ENCODE measurements at regions not wholly inside any gene's neighbourhood (a gene's known extent, or its start where the extent isn't known, plus 50 kb on each side); places are given as distances from the start of the nearest gene placed in this dataset.

DNA sequence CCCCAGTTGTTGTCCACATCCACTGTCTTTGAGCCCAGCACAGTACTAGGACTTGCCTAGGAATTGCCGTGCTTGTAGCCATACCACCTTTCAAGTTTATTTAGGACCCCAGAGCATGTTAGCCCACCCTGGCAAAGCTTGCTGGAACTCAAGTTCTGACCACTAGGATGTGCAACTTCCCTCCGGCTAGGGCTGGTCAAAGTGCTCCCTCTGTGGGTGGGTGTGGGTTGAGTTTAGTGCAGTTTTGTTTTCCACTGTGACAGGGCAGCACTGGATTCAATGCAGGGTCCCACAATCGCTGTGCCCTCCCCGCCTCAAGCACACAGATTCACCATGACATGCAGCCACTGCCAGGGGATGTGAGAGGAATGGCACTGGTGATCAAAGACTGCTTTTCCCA, 96.0 kb downstream of the RASGEF1B start:
- intact Hi-C loops (cut with micrococcal nuclease): no loop called here
- ATAC-seq (no peak), DNase-seq (no peak)

DNA sequence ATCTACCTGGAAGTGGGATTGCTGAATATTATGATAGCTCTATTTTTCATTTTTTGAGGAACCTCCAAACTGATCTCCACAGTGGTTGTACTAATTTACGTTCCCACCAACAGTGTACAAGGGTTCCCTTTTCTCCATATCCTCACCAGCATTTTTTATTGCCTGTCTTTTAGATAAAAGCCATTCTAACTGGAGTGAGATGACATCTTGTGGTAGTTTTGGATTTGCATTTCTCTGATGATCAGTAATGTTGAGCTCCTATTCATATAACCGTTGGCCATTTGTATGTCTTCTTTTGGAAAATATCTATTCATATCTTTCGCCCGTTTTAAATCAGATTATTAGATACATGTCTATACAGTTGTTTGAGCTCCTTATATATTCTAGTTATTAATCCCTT, 101.8 kb downstream of the RASGEF1B start:
- intact Hi-C loops (cut with micrococcal nuclease): no loop called here
- ATAC-seq: no peak
- DNase-seq: no peak

GRCh38 chr4:81366779-81367178, 104.9 kb downstream of the RASGEF1B start:
- DNase-seq (no peak), ATAC-seq (no peak)
- intact Hi-C loops (cut with micrococcal nuclease): no loop called here

GRCh38 chr4:81360737-81361136, 111.0 kb downstream of the RASGEF1B start:
- ATAC-seq: no peak
- intact Hi-C loops (cut with micrococcal nuclease): no loop called here

DNA sequence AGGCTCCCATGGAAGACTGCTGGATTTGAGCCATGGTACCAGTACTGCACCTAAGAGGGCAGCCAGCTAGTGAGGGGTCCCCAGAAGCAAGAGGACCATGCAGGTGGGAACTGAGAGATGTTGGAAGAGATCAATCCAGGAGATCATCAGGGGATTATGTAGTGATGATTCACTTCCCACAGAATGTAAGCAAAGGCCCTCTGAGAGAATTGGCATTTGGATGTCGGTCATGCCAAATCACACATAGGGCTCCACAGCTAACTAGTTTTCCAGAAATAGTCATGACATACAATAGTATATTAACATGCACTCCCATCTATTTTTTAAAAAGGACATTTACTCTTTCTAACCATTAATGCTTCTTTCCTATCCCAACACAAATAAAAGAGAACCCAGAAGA, 112.5 kb downstream of the RASGEF1B start:
- ATAC-seq: no peak
- no peak for DNase-seq
- intact Hi-C loops (cut with micrococcal nuclease): no loop called here

More at GRCh38 chr4:81360737-81361136, 111.0 kb downstream of the RASGEF1B start:
- no peak for DNase-seq

DNA sequence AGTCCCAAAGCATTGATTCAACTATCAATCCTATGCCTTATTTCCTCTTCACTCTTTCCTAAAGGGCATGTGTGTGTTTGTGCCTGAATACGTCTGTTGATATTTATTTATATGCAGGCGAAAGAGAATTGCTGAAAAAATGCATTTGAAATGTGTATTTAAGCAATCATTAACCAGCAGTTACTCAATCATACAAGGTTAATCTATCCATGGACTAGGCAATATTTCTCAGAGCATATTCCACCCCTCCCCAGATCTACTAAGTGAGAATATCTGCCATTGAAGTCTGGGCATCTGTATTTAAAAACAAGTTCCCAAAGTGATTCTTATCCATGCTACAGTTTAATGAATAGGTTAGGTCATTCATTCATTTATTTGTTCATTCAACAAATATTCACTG, 113.6 kb downstream of the RASGEF1B start:
- ATAC-seq (no peak), DNase-seq (no peak)
- intact Hi-C loops (cut with micrococcal nuclease): no loop called here

GRCh38 chr4:81356621-81357020, 115.1 kb downstream of the RASGEF1B start:
- DNase-seq (no peak), ATAC-seq (no peak)
- intact Hi-C loops (cut with micrococcal nuclease): no loop called here

- ATAC-seq: no peak
- intact Hi-C loops (cut with micrococcal nuclease): no loop called here
Observed at GRCh38 chr4:81355136-81355535, 116.6 kb downstream of the RASGEF1B start.

GRCh38 chr4:81353861-81354260, 117.8 kb downstream of the RASGEF1B start:
- intact Hi-C loops (cut with micrococcal nuclease): no loop called here

More at GRCh38 chr4:81355136-81355535, 116.6 kb downstream of the RASGEF1B start:
- no peak for DNase-seq

DNA sequence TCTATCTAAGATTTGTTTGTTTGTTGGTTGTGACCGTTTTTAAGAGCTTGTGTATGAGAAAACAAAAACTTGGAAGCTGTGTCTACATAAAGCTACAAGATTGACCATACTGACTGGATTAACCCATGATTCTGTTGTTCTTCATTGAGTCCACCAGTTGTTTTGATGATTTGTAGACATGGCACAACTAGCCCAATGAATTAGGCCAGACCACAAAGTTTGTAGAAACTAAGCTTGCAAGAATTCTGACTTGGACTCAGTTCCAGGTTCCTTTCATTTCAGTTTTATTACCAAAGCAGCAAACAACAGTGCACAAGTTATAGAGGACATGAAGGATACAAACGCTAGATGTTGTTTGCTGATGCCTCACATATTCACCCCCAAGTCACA, 119.3 kb downstream of the RASGEF1B start:
- DNase-seq (no peak), ATAC-seq (no peak)
- intact Hi-C loops (cut with micrococcal nuclease): no loop called here

More at GRCh38 chr4:81353861-81354260, 117.8 kb downstream of the RASGEF1B start:
- no peak for DNase-seq
- no peak for ATAC-seq

DNA sequence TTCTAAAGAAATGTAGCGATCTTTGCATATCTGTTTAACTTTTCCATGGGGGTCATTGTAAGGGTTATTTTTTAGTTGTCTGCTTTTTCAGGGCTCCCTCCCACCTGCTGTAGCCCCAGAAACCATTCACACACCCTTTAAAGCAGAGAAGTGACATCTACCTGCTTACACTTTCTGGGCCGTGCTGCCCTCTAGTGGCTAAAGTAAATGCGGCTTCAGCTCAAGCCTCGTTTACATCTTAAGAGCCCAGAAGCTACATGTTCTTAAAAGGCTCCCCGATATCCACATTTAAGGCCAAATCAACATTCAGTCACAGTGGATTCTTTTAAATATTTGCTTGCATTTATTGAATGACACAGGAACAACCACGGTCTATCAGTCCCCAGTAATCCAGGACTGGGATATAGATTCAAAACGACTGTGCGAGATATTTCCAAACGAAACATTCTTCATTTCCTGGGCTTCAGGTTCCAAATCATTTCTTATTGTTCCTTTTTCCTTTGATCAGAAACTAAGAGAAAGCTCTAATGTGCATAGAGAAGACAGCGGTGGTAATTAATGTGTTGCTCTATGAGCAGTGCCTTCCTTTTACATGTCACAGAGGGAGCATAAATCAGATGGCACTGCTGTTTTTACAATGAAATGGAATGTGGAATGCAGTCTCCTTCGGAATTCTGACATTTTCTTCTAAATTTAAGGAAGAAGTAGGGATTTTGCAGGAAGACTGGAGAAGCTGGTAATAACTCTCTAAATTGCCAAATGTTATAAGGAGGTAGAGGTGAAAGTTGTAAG, 119.9 kb downstream of the RASGEF1B start:
- DNase-seq: peak; percentile 63
- intact Hi-C loops (cut with micrococcal nuclease): loop anchor here (2.0 kb wide), 1 partner anchor 283 kb away; no protein-coding TSS in a partner anchor
- ATAC-seq: peak; percentile 70

- ATAC-seq: no peak
- no peak for DNase-seq
- intact Hi-C loops (cut with micrococcal nuclease): loop anchor here (2.0 kb wide), 1 partner anchor 281 kb away; no protein-coding TSS in a partner anchor
Observed at GRCh38 chr4:81350040-81350439, 121.7 kb downstream of the RASGEF1B start.

- intact Hi-C loops (cut with micrococcal nuclease): no loop called here
- no peak for DNase-seq
- no peak for ATAC-seq
Observed at GRCh38 chr4:81348778-81349094, 123.0 kb downstream of the RASGEF1B start.

- no peak for DNase-seq
- intact Hi-C loops (cut with micrococcal nuclease): no loop called here
- no peak for ATAC-seq
Observed at GRCh38 chr4:81348086-81348777, 123.5 kb downstream of the RASGEF1B start.

DNA sequence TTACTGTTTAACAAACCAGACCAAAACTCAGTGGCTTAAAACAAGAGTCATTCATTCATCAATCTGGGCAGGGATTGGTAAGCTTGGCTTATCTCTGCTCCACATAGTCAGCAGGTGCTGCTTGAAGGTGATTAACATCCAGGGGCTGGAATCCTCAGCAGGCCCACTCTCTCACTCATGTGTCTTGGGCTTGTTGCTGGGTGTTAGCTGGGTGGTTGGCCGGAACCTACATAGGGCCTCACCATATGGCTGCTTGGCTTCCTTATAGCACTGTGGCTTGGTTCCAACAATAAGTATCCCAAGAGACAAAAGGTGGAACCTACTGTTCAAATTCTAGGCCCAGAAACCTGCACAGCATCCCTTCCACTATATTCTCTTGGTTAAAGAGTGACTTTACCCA, 125.0 kb downstream of the RASGEF1B start:
- no peak for DNase-seq
- intact Hi-C loops (cut with micrococcal nuclease): no loop called here
- no peak for ATAC-seq

DNA sequence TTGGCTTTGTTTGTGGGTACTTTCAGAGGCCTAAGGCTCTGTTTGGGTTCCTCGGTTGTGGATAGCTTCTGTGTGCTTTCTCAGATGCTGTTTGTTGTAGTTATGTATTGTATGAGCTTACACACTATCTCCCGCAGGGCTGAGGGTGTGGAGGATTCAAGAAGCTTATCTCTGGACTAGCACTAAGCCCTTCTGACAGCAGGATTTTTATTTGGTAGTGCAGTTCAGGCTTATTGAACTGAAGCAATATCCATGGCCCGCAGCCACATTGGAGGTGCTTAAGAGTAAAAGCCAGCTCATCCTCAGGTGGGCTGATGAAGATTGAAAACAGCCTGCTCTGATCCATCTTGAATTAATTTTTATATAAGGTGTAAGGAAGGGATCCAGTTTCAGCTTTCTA, 128.2 kb downstream of the RASGEF1B start:
- DNase-seq (no peak), ATAC-seq (no peak)
- intact Hi-C loops (cut with micrococcal nuclease): no loop called here

DNA sequence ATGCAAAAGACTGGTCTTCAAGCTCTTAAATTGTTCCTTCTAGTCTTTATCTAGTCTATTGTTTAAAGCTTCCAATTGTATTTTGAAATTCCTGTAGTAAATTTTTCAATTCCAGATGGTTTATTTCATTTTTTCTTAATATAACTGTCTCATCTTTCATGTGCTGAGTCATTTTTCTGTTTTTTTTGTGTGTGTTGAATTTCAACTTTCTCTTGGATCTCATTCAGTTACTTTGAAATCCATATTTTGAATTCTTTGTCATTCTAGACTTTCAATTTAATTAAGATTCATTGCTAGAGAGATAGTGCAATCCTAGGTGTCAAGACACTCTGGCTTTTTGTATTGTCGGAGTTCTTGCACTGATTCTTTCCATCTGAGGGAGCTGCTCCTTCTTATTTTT, 128.0 kb upstream of the PRKG2 start:
- intact Hi-C loops (cut with micrococcal nuclease): no loop called here
- ATAC-seq: no peak

GRCh38 chr4:81337211-81337610, 122.2 kb upstream of the PRKG2 start:
- DNase-seq (no peak), ATAC-seq (no peak)
- intact Hi-C loops (cut with micrococcal nuclease): no loop called here

More for the DNA sequence above, 128.0 kb upstream of the PRKG2 start:
- no peak for DNase-seq

GRCh38 chr4:81335122-81335912, 120.3 kb upstream of the PRKG2 start:
- DNase-seq (no peak), ATAC-seq (no peak)
- intact Hi-C loops (cut with micrococcal nuclease): no loop called here

- ATAC-seq: no peak
- no peak for DNase-seq
- intact Hi-C loops (cut with micrococcal nuclease): no loop called here
Observed at GRCh38 chr4:81330018-81330417, 115.0 kb upstream of the PRKG2 start.
